PC-9 (cell line): ENCODE measurements at regions not wholly inside any gene's neighbourhood (a gene's known extent, or its start where the extent isn't known, plus 50 kb on each side); places are given as distances from the start of the nearest gene placed in this dataset.

Experiments
- BruUV-seq: library from RNA; stranded (reverse); fragments of 400-500 nt; replicated peaks from 2 replicates; lab custom pipeline; 2021; lab: Mats Ljungman, UMichigan
- CTCF ChIA-PET: fragments of 300-600 bp; sonication (Branson Sonifier 250); formaldehyde crosslinking; loops from one replicate; lab custom pipeline; 2022; ENCODE audit warnings: antibody characterized with exemption; lab: Charles Lee
- POLR2A ChIA-PET: fragments of 300-600 bp; sonication (Branson Sonifier 250); formaldehyde crosslinking; loops from one replicate; lab custom pipeline; 2022; ENCODE audit warnings: antibody characterized with exemption; ENCODE audit not compliant: unreplicated experiment; lab: Charles Lee
- DNase-seq, 2 experiments: peaks; one replicate each; pipeline versions ENCODE4 v3.0.0 to v3.0.0-alpha.2; 2015 to 2022; ENCODE audit warnings: mixed read lengths in 1 of 2
- H2AFZ ChIP-seq: fragments of 200-600 bp; sonication (generic); 2 replicates; pipeline ENCODE4 v1.8.1; 2017; ENCODE audit warnings: antibody characterized with exemption
- H3F3A ChIP-seq: fragments of 200-600 bp; sonication (generic); 2 replicates; pipeline ENCODE4 v1.8.1; 2017; ENCODE audit warnings: antibody characterized with exemption, mild to moderate bottlenecking, low read depth; ENCODE audit not compliant: insufficient read depth
- H3K27ac ChIP-seq: fragments of 200-600 bp; sonication (generic); 2 replicates; pipeline ENCODE4 v1.6.1; 2016; ENCODE audit warnings: mixed run types
- H3K27me3 ChIP-seq: fragments of 200-600 bp; sonication (generic); 2 replicates; pipeline ENCODE4 v1.6.1; 2016; ENCODE audit warnings: low read depth, mixed run types; ENCODE audit not compliant: insufficient read depth
- H3K36me3 ChIP-seq: fragments of 200-600 bp; sonication (generic); 2 replicates; pipeline ENCODE4 v1.6.1; 2016; ENCODE audit warnings: low read depth, mixed run types
- H3K4me1 ChIP-seq: fragments of 200-600 bp; sonication (generic); replicated peaks from 2 replicates; pipeline ENCODE4 v1.6.1; 2016; ENCODE audit warnings: mixed run types; ENCODE audit not compliant: insufficient read depth
- H3K4me2 ChIP-seq: fragments of 200-600 bp; sonication (generic); 2 replicates; pipeline ENCODE4 v1.6.1; 2017; ENCODE audit warnings: mixed run types
- H3K4me3 ChIP-seq: fragments of 200-600 bp; sonication (generic); 2 replicates; pipeline ENCODE4 v1.6.1; 2016; ENCODE audit warnings: mixed run types
- H3K79me2 ChIP-seq: fragments of 200-600 bp; sonication (generic); 2 replicates; pipeline ENCODE4 v1.6.1; 2017; ENCODE audit warnings: low read depth, mixed run types
- H3K9me2 ChIP-seq: fragments of 200-600 bp; sonication (generic); 2 replicates; pipeline ENCODE4 v1.8.1; 2017; ENCODE audit warnings: mild to moderate bottlenecking; ENCODE audit not compliant: insufficient read depth
- H3K9me3 ChIP-seq: fragments of 200-600 bp; sonication (generic); 2 replicates; pipeline ENCODE4 v1.8.1; 2016; ENCODE audit warnings: low read depth; ENCODE audit not compliant: insufficient read depth
- H4K20me1 ChIP-seq: fragments of 200-600 bp; sonication (generic); 2 replicates; pipeline ENCODE4 v1.8.1; 2017; ENCODE audit not compliant: insufficient read depth
- EZH2 ChIP-seq: fragments of 200-600 bp; sonication (generic); IDR thresholded peaks from 2 replicates; pipeline ENCODE4 v1.8.0; 2017; ENCODE audit warnings: antibody characterized with exemption, low read depth
- intact Hi-C: fragments of 100-400 bp; cut with micrococcal nuclease; formaldehyde crosslinking; loops from one replicate; pipeline ENCODE4 v1.10.0; 2022; ENCODE audit not compliant: unreplicated experiment
- TF ChIP-seq, protein P1 (sequence below): fragments of 200-600 bp; sonication (generic); conservative IDR thresholded peaks from 2 replicates; pipeline ENCODE4 v1.6.1; 2017; ENCODE audit warnings: mixed run types, antibody characterized with exemption, mild to moderate bottlenecking, moderate library complexity

DNA sequence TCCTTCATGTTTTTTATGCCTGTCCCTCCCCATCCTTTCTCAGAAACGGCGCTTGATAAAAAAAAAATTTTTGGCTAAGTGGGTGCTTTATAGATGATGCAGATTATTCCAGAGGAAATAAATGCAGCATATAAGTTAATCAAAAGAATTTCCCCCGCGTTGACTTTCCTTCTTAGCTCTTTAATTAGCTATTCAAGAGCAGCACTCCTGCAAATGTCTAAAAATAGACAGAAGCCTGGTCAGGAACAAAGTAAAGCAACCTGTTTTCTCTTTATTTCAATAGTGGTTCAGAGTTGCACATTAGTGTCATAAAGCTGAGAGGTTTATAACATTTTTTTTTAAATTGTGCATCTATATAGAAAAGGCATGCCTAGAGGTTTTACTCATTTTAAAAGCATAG, 439.5 kb upstream of the LRRC7 start:
- H3K4me1 ChIP-seq, result no peaks in the 10 kb centered on the region
- no peak overlapping the region for H3K27ac ChIP-seq
- intact Hi-C loops, result no loop called here
- H2AFZ ChIP-seq, result no peak overlapping the region
- no peaks in the 10 kb centered on the region for H3K9me2 ChIP-seq
- no peaks in the 10 kb centered on the region for H3F3A ChIP-seq
- no peak for DNase-seq
- ChIA-PET CTCF (no interaction called here), POLR2A (no interaction called here)
- no peaks in the 10 kb centered on the region for H4K20me1 ChIP-seq
- no peaks in the 10 kb centered on the region for H3K79me2 ChIP-seq
- no peaks in the 10 kb centered on the region for H3K27me3 ChIP-seq
- BruUV-seq, result no TSS peak
- TF ChIP-seq, protein P1, sequence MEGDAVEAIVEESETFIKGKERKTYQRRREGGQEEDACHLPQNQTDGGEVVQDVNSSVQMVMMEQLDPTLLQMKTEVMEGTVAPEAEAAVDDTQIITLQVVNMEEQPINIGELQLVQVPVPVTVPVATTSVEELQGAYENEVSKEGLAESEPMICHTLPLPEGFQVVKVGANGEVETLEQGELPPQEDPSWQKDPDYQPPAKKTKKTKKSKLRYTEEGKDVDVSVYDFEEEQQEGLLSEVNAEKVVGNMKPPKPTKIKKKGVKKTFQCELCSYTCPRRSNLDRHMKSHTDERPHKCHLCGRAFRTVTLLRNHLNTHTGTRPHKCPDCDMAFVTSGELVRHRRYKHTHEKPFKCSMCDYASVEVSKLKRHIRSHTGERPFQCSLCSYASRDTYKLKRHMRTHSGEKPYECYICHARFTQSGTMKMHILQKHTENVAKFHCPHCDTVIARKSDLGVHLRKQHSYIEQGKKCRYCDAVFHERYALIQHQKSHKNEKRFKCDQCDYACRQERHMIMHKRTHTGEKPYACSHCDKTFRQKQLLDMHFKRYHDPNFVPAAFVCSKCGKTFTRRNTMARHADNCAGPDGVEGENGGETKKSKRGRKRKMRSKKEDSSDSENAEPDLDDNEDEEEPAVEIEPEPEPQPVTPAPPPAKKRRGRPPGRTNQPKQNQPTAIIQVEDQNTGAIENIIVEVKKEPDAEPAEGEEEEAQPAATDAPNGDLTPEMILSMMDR, result no peak
- TF ChIP-seq EZH2, result no peak
- H3K4me2 ChIP-seq, result no peak overlapping the region
- no peaks in the 10 kb centered on the region for H3K9me3 ChIP-seq
- no peak overlapping the region for H3K4me3 ChIP-seq
- no peaks in the 10 kb centered on the region for H3K36me3 ChIP-seq

DNA sequence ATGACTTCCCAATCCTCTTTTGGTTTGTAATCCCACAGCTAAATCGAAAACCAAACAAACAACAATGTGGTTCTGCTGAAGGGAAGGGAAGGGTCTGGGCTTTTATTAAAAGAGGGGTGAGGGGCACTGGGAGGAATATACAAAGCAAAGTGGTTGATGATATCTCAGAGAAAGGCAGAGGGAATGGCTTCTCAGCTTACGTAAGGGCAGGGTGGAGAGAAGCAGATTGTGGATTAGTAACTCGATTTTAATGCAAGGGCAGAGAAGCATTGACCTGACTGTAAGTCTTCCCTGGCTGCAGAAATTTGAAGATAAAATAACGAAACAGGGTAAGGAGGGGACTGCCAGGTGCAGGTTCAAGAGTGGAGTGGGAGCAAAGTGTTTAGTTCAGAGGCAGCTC, 438.2 kb upstream of the LRRC7 start:
- ChIA-PET CTCF (no interaction called here), POLR2A (no interaction called here)
- no peak overlapping the region for H3K27ac ChIP-seq
- H2AFZ ChIP-seq, result no peak overlapping the region
- no TSS peak for BruUV-seq
- no peaks in the 10 kb centered on the region for H3K9me3 ChIP-seq
- TF ChIP-seq, protein P1, result no peak
- TF ChIP-seq EZH2, result no peak
- no peaks in the 10 kb centered on the region for H3F3A ChIP-seq
- H3K27me3 ChIP-seq, result no peaks in the 10 kb centered on the region
- H3K9me2 ChIP-seq, result no peaks in the 10 kb centered on the region
- no peak for DNase-seq
- intact Hi-C loops, result no loop called here
- H4K20me1 ChIP-seq, result no peaks in the 10 kb centered on the region
- H3K36me3 ChIP-seq, result no peaks in the 10 kb centered on the region
- no peaks in the 10 kb centered on the region for H3K4me1 ChIP-seq
- H3K4me3 ChIP-seq, result no peak overlapping the region
- no peaks in the 10 kb centered on the region for H3K79me2 ChIP-seq
- no peak overlapping the region for H3K4me2 ChIP-seq

DNA sequence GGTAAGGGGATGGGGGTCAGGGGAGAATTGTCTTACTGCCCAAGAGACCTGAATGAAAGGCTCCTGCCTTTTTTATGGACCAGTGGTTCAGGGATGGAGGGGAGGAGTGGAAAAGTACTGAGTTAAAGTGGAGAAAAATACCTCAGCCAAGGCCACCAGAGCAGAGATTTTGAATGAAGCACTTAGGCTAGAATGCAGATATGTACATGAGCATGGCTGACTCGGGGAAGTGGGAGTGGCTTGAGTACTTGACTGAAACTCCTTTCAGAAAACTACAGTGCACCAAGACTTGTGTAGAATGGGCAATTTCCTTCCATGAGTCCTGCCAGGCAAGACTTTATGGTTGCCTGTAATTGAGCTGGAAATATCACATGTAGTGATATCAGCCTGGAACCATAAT, 429.6 kb upstream of the LRRC7 start:
- intact Hi-C loops, result no loop called here
- no peaks in the 10 kb centered on the region for H3K79me2 ChIP-seq
- POLR2A ChIA-PET, result no interaction called here
- CTCF ChIA-PET, result no interaction called here
- H3F3A ChIP-seq, result no peaks in the 10 kb centered on the region
- TF ChIP-seq, protein P1, result no peak
- TF ChIP-seq EZH2, result no peak
- no peaks in the 10 kb centered on the region for H3K36me3 ChIP-seq
- H3K27ac ChIP-seq, result no peak overlapping the region
- H3K9me3 ChIP-seq, result no peaks in the 10 kb centered on the region
- H3K4me1 ChIP-seq, result no peaks in the 10 kb centered on the region
- no peak overlapping the region for H3K4me2 ChIP-seq
- no peaks in the 10 kb centered on the region for H3K27me3 ChIP-seq
- BruUV-seq, result no TSS peak
- DNase-seq, result no peak
- H3K9me2 ChIP-seq, result peaks cover 5% of the 10 kb centered on the region; the same call in 1 of the 2 replicates
- no peak overlapping the region for H2AFZ ChIP-seq
- no peaks in the 10 kb centered on the region for H4K20me1 ChIP-seq
- H3K4me3 ChIP-seq, result no peak overlapping the region
